HCT116 (cell line): ENCODE measurements at regions not wholly inside any gene's neighbourhood (a gene's known extent, or its start where the extent isn't known, plus 50 kb on each side); places are given as distances from the start of the nearest gene placed in this dataset.

Experiments used
- CEBPB ChIP-seq: IDR thresholded peaks from 2 replicates; pipeline ENCODE4 v1.6.1; 2012; ENCODE audit warnings: low read depth
- POLR2AphosphoS5 ChIP-seq: IDR thresholded peaks from 2 replicates; pipeline ENCODE4 v1.6.1; 2011; ENCODE audit warnings: mild to moderate bottlenecking, low read depth, low read length, moderate library complexity
- SRF ChIP-seq: IDR thresholded peaks from 2 replicates; pipeline ENCODE4 v1.6.1; 2012; ENCODE audit warnings: low read depth
- TF ChIP-seq, protein P1 (sequence below), 3 experiments: fragments of 200-600 bp in 1 of 3; sonication (generic) in 1 of 3; IDR thresholded peaks in 2 of 3; conservative IDR thresholded peaks in 1 of 3; 2 replicates each; pipeline ENCODE4 v1.5.1; 2012 to 2017; ENCODE audit warnings: low read depth in 2 of 3, low read length in 2 of 3, antibody characterized with exemption in 1 of 3, borderline replicate concordance in 1 of 3, control low read depth in 1 of 3, mild to moderate bottlenecking in 1 of 3, mixed read lengths in 1 of 3, mixed run types in 1 of 3, moderate library complexity in 1 of 3; ENCODE audit not compliant: insufficient read depth in 1 of 3

DNA sequence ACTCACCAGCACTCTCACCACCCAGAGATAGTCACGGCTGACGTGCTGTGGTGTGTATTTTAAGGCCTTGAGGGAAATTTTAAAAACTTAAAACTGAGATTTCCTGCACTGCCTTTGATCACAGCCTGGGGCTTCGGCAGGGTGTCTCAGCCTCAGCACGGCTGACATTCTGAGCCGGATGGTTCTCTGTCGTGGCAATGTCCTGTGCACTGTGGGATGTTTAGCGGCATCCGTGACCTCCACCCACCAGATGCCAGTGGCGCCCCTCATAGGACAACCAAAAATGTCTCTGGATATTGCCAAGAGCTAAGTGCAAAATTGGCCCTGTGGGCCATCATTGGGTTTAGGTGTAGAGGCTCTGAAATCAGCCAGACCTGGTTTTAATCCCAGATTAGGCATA is 142.2 kb upstream of the KCNG1 start:
- TF ChIP-seq, protein P1, sequence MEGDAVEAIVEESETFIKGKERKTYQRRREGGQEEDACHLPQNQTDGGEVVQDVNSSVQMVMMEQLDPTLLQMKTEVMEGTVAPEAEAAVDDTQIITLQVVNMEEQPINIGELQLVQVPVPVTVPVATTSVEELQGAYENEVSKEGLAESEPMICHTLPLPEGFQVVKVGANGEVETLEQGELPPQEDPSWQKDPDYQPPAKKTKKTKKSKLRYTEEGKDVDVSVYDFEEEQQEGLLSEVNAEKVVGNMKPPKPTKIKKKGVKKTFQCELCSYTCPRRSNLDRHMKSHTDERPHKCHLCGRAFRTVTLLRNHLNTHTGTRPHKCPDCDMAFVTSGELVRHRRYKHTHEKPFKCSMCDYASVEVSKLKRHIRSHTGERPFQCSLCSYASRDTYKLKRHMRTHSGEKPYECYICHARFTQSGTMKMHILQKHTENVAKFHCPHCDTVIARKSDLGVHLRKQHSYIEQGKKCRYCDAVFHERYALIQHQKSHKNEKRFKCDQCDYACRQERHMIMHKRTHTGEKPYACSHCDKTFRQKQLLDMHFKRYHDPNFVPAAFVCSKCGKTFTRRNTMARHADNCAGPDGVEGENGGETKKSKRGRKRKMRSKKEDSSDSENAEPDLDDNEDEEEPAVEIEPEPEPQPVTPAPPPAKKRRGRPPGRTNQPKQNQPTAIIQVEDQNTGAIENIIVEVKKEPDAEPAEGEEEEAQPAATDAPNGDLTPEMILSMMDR (IDR thresholded peaks at IDR 0.05 in 2 of 3, conservative IDR thresholded peaks at IDR 0.05 in 1 of 3; ENCODE audit: borderline replicate concordance in 1 of 3, insufficient read depth in 1 of 3, low read depth in 2 of 3, low read length in 2 of 3) = no peak
- TF ChIP-seq SRF = no peak
- no peak for TF ChIP-seq CEBPB
- no peak for TF ChIP-seq POLR2AphosphoS5
